OCI-LY7 (cell line): ENCODE measurements at regions not wholly inside any gene's neighbourhood (a gene's known extent, or its start where the extent isn't known, plus 50 kb on each side); places are given as distances from the start of the nearest gene placed in this dataset.

Source experiments
- BruUV-seq: library from RNA; stranded (reverse); fragments of 400-500 nt; replicated peaks from 2 replicates; lab custom pipeline; 2021; lab: Mats Ljungman, UMichigan
- CTCF ChIA-PET: fragments of 300-600 bp; sonication (Branson Sonifier 250); formaldehyde crosslinking; loops from one replicate; lab custom pipeline; 2022; ENCODE audit warnings: antibody characterized with exemption; ENCODE audit not compliant: unreplicated experiment; lab: Charles Lee
- POLR2A ChIA-PET: fragments of 300-600 bp; sonication (Branson Sonifier 250); formaldehyde crosslinking; loops from one replicate; lab custom pipeline; 2022; ENCODE audit warnings: antibody characterized with exemption; lab: Charles Lee
- DNase-seq: peaks from one replicate; pipeline ENCODE4 v3.0.0-alpha.2; 2015; ENCODE audit warnings: low spot score
- H2AFZ ChIP-seq: fragments of 200-600 bp; sonication (generic), shearing (Covaris generic); 2 replicates; pipeline ENCODE4 v1.6.1; 2014; ENCODE audit warnings: mild to moderate bottlenecking, antibody characterized with exemption, low read length, moderate library complexity
- H3K27ac ChIP-seq: fragments of 200-600 bp; sonication (generic); 2 replicates; pipeline ENCODE4 v1.5.1; 2014; ENCODE audit warnings: mixed run types, low read depth, mild to moderate bottlenecking, moderate library complexity, low read length, inconsistent platforms; ENCODE audit not compliant: poor library complexity, severe bottlenecking
- H3K36me3 ChIP-seq: fragments of 200-600 bp; sonication (generic); 2 replicates; pipeline ENCODE4 v1.6.1; 2014; ENCODE audit warnings: mild to moderate bottlenecking, antibody characterized with exemption, low read length, moderate library complexity, mixed read lengths; ENCODE audit not compliant: insufficient read depth
- H3K4me1 ChIP-seq: fragments of 200-600 bp; sonication (generic); 2 replicates; pipeline ENCODE4 v1.5.1; 2014; ENCODE audit warnings: mild to moderate bottlenecking, low read length; ENCODE audit not compliant: insufficient read depth, poor library complexity, severe bottlenecking
- H3K4me2 ChIP-seq: fragments of 200-600 bp; sonication (generic); 2 replicates; pipeline ENCODE4 v1.6.1; 2014; ENCODE audit warnings: mild to moderate bottlenecking, low read length
- H3K4me3 ChIP-seq: fragments of 200-600 bp; sonication (generic); 2 replicates; pipeline ENCODE4 v1.5.1; 2014; ENCODE audit warnings: mild to moderate bottlenecking, low read depth, low read length; ENCODE audit not compliant: poor library complexity, severe bottlenecking
- H3K79me2 ChIP-seq: fragments of 200-600 bp; sonication (generic); 2 replicates; pipeline ENCODE4 v1.6.1; 2016; ENCODE audit warnings: low read depth, mild to moderate bottlenecking, low read length, moderate library complexity, mixed read lengths; ENCODE audit not compliant: insufficient read depth
- H3K9me2 ChIP-seq: fragments of 200-600 bp; sonication (generic); 2 replicates; pipeline ENCODE4 v1.6.1; 2016; ENCODE audit warnings: mild to moderate bottlenecking, low read length, mixed read lengths; ENCODE audit not compliant: insufficient read depth
- H3K9me3 ChIP-seq: fragments of 200-600 bp; sonication (generic); 2 replicates; pipeline ENCODE4 v1.6.1; 2014; ENCODE audit warnings: mild to moderate bottlenecking, mixed run types, low read length, mixed read lengths
- H4K20me1 ChIP-seq: fragments of 200-600 bp; sonication (generic); 2 replicates; pipeline ENCODE4 v1.6.1; 2014; ENCODE audit warnings: mild to moderate bottlenecking, antibody characterized with exemption, low read length, moderate library complexity, mixed read lengths; ENCODE audit not compliant: insufficient read depth
- CTCF ChIP-seq: fragments of 200-600 bp; sonication (generic); conservative IDR thresholded peaks from 2 replicates; pipeline ENCODE4 v1.5.1; 2014; ENCODE audit warnings: mild to moderate bottlenecking, antibody characterized with exemption, low read length, moderate library complexity, mixed read lengths
- EZH2phosphoT487 ChIP-seq: fragments of 200-600 bp; sonication (generic); IDR thresholded peaks from 2 replicates; pipeline ENCODE4 v1.6.1; 2018; ENCODE audit warnings: low read depth, borderline replicate concordance, mild to moderate bottlenecking, mixed run types, antibody characterized with exemption, low read length, moderate library complexity, mixed read lengths
- intact Hi-C: fragments of 100-400 bp; cut with micrococcal nuclease; formaldehyde crosslinking; loops from one replicate; pipeline ENCODE4 v1.10.0; 2022; ENCODE audit not compliant: unreplicated experiment

GRCh38 chr12:40156021-40156764 is 50.3 kb upstream of the SLC2A13 start:
- H3K79me2 ChIP-seq, result no peaks in the 10 kb centered on the region
- no TSS peak for BruUV-seq
- no peak for TF ChIP-seq CTCF
- TF ChIP-seq EZH2phosphoT487, result no peak
- no peaks in the 10 kb centered on the region; the same call in 1 of the 2 replicates for H3K36me3 ChIP-seq
- peaks cover 20% of the 10 kb centered on the region; the same call in 1 of the 2 replicates for H3K9me3 ChIP-seq
- no peak overlapping the region for H3K27ac ChIP-seq
- ChIA-PET POLR2A (interaction anchor here (0.6 to 2.3 kb wide), 11 partner anchors 9 to 771 kb away, joined by 3 to 15 read pairs (median 3); partner anchors contain the start of gene LRRK2), CTCF (no interaction called here)
- no peak for DNase-seq
- no peak overlapping the region for H3K4me3 ChIP-seq
- H3K4me1 ChIP-seq, result peaks cover 24% of the 10 kb centered on the region
- H2AFZ ChIP-seq, result no peak overlapping the region
- intact Hi-C loops, result no loop called here
- H3K4me2 ChIP-seq, result no peak overlapping the region
- no peaks in the 10 kb centered on the region for H3K9me2 ChIP-seq
- no peaks in the 10 kb centered on the region for H4K20me1 ChIP-seq
